IMR-90 (cell line): ENCODE measurements at regions not wholly inside any gene's neighbourhood (a gene's known extent, or its start where the extent isn't known, plus 50 kb on each side); places are given as distances from the start of the nearest gene placed in this dataset.

ENCODE experiments used
- ATAC-seq: fragments of 200-7000 bp; cut with Tn5 transposase; 2 replicates; pipeline ENCODE4 v1.9.1; 2020; ENCODE audit warnings: low read depth, mild to moderate bottlenecking, moderate library complexity
- BruUV-seq: library from RNA; stranded (reverse); fragments of 400-500 nt; replicated peaks from 2 replicates; lab custom pipeline; 2021; lab: Mats Ljungman, UMichigan
- CTCF ChIA-PET: fragments of 300-600 bp; formaldehyde crosslinking; extraction: SDS; loops from one replicate; lab custom pipeline; 2021; ENCODE audit warnings: antibody characterized with exemption; lab: Yijun Ruan, JAX
- POLR2A ChIA-PET: fragments of 300-600 bp; sonication (Branson Sonifier 250); formaldehyde crosslinking; loops from one replicate; lab custom pipeline; 2022; ENCODE audit warnings: antibody characterized with exemption; ENCODE audit not compliant: unreplicated experiment; lab: Charles Lee
- DNase-seq: peaks from one replicate; pipeline ENCODE4 v3.0.0; 2013
- H2AFZ ChIP-seq: replicated peaks from 2 replicates; pipeline ENCODE3; 2013; ENCODE audit warnings: low read length, mild to moderate bottlenecking; ENCODE audit not compliant: poor library complexity
- H2AK5ac ChIP-seq: 2 replicates; pipeline ENCODE4 v1.6.1; 2013; ENCODE audit warnings: low read depth, low read length, inconsistent platforms
- H2AK9ac ChIP-seq: replicated peaks from 2 replicates; pipeline ENCODE3; 2013; ENCODE audit warnings: mild to moderate bottlenecking, low read depth, low read length, moderate library complexity; ENCODE audit not compliant: poor library complexity
- H2BK120ac ChIP-seq: 2 replicates; pipeline ENCODE4 v1.6.1; 2013; ENCODE audit warnings: low read depth, low read length, inconsistent platforms
- H2BK15ac ChIP-seq: 3 replicates; pipeline ENCODE4 v1.6.1; 2013; ENCODE audit warnings: low read depth, low read length, inconsistent platforms
- H2BK20ac ChIP-seq: 2 replicates; pipeline ENCODE4 v1.6.1; 2013; ENCODE audit warnings: low read depth, mild to moderate bottlenecking, inconsistent platforms, low read length, moderate library complexity
- H2BK5ac ChIP-seq: 2 replicates; pipeline ENCODE4 v1.6.1; 2013; ENCODE audit warnings: mild to moderate bottlenecking, low read depth, low read length, inconsistent platforms; ENCODE audit not compliant: poor library complexity, severe bottlenecking
- H3K14ac ChIP-seq: replicated peaks from 2 replicates; pipeline ENCODE4 v1.6.1; 2013; ENCODE audit warnings: low read depth, low read length, inconsistent platforms
- H3K18ac ChIP-seq: 2 replicates; pipeline ENCODE4 v1.6.1; 2013; ENCODE audit warnings: low read depth, low read length, control low read depth
- H3K23ac ChIP-seq: 2 replicates; pipeline ENCODE4 v1.6.1; 2013; ENCODE audit warnings: low read depth, low read length, inconsistent platforms
- H3K27ac ChIP-seq: 2 replicates; pipeline ENCODE4 v1.5.1; 2013; ENCODE audit warnings: mild to moderate bottlenecking, control low read depth, low read length; ENCODE audit not compliant: insufficient read depth
- H3K27me3 ChIP-seq: 2 replicates; pipeline ENCODE4 v1.6.1; 2013; ENCODE audit warnings: low read length; ENCODE audit not compliant: control insufficient read depth, insufficient read depth
- H3K36me3 ChIP-seq: 2 replicates; pipeline ENCODE4 v1.6.1; 2013; ENCODE audit warnings: low read length, mixed read lengths; ENCODE audit not compliant: control insufficient read depth, insufficient read depth
- H3K4ac ChIP-seq: 2 replicates; pipeline ENCODE4 v1.6.1; 2013; ENCODE audit warnings: low read depth, low read length, inconsistent platforms
- H3K4me1 ChIP-seq: 2 replicates; pipeline ENCODE4 v1.6.1; 2013; ENCODE audit warnings: low read length, mixed read lengths; ENCODE audit not compliant: control insufficient read depth, insufficient read depth
- H3K4me2 ChIP-seq: 2 replicates; pipeline ENCODE4 v1.6.1; 2013; ENCODE audit warnings: low read depth, mild to moderate bottlenecking, control low read depth, low read length, moderate library complexity
- H3K4me3 ChIP-seq: 2 replicates; pipeline ENCODE4 v1.5.1; 2013; ENCODE audit warnings: low read depth, mild to moderate bottlenecking, control low read depth, low read length, moderate library complexity; ENCODE audit not compliant: insufficient read depth
- H3K56ac ChIP-seq: 2 replicates; pipeline ENCODE4 v1.6.1; 2013; ENCODE audit warnings: low read length, inconsistent platforms; ENCODE audit not compliant: insufficient read depth; ENCODE audit errors: extremely low read depth
- H3K79me1 ChIP-seq, 2 experiments: 2 replicates each; pipeline ENCODE4 v1.6.1; 2013; ENCODE audit warnings: low read length in 2 of 2, inconsistent platforms in 1 of 2, low read depth in 1 of 2
- H3K9ac ChIP-seq: 2 replicates; pipeline ENCODE4 v1.6.1; 2013; ENCODE audit warnings: low read depth, low read length, control low read depth
- H3K9me1 ChIP-seq: 2 replicates; pipeline ENCODE4 v1.6.1; 2013; ENCODE audit warnings: low read length, inconsistent platforms; ENCODE audit not compliant: insufficient read depth
- H3K9me3 ChIP-seq: 2 replicates; pipeline ENCODE4 v1.6.1; 2013; ENCODE audit warnings: low read length; ENCODE audit not compliant: control insufficient read depth, insufficient read depth
- H4K20me1 ChIP-seq: 2 replicates; pipeline ENCODE4 v1.6.1; 2013; ENCODE audit warnings: low read length, inconsistent platforms; ENCODE audit not compliant: insufficient read depth
- H4K5ac ChIP-seq: 2 replicates; pipeline ENCODE4 v1.6.1; 2013; ENCODE audit warnings: mild to moderate bottlenecking, low read depth, low read length, control low read depth
- H4K8ac ChIP-seq, 2 experiments: 2 replicates each; pipeline ENCODE4 v1.6.1; 2013; ENCODE audit warnings: low read depth in 2 of 2, low read length in 2 of 2, control low read depth in 1 of 2, inconsistent platforms in 1 of 2
- H4K91ac ChIP-seq: 2 replicates; pipeline ENCODE4 v1.6.1; 2013; ENCODE audit warnings: low read depth, low read length, inconsistent platforms; ENCODE audit not compliant: insufficient read depth
- CEBPB ChIP-seq: IDR thresholded peaks from 2 replicates; pipeline ENCODE4 v1.6.1; 2012; ENCODE audit warnings: low read depth, low read length, improper control_type of control experiment
- FOS ChIP-seq: fragments of 150-350 bp; IDR thresholded peaks from 2 replicates; pipeline ENCODE4 v1.6.1; 2016; ENCODE audit warnings: low read depth, low read length
- MAFK ChIP-seq: IDR thresholded peaks from 2 replicates; pipeline ENCODE4 v1.6.1; 2012; ENCODE audit warnings: low read depth, low read length, improper control_type of control experiment
- NFE2L2 ChIP-seq: fragments of 150-350 bp; IDR thresholded peaks from 2 replicates; pipeline ENCODE4 v1.6.1; 2016; ENCODE audit warnings: low read depth, mild to moderate bottlenecking, low read length
- POLR2A ChIP-seq: IDR thresholded peaks from 2 replicates; pipeline ENCODE4 v1.6.1; 2012; ENCODE audit warnings: mild to moderate bottlenecking, low read depth, low read length
- WGBS, 2 experiments: methylation state at CpG; one replicate each; pipeline versions ENCODE4 v1.1.5 to v1.1.7; 2013; ENCODE audit warnings: missing lambda C conversion rate in 2 of 2; ENCODE audit not compliant: insufficient read length in 1 of 2; ENCODE audit errors: extremely low coverage in 2 of 2; 5-methylcytosine and 5-hydroxymethylcytosine counted together
- dilution Hi-C: fragments of 300-500 bp; cut with HindIII; formaldehyde crosslinking; loops from one replicate; pipeline ENCODE4 v1.14.3; 2018; ENCODE audit warnings: low sequenced_read_pairs; ENCODE audit not compliant: unreplicated experiment
- in situ Hi-C: fragments of 300-500 bp; cut with MboI; formaldehyde crosslinking; loops from 3 replicates; pipeline ENCODE4 v1.14.3; 2019; ENCODE audit warnings: low sequenced_read_pairs, inconsistent platforms, mixed read lengths
- intact Hi-C: fragments of 100-400 bp; cut with micrococcal nuclease; formaldehyde crosslinking; loops from 2 replicates; pipeline ENCODE4 v1.10.0; 2022

- H4K5ac ChIP-seq = no peak overlapping the region
- no peaks in the 10 kb centered on the region for H3K79me1 ChIP-seq
- H3K4me3 ChIP-seq = no peak overlapping the region
- dilution Hi-C loops = no loop called here
- ATAC-seq = no peak
- no peak overlapping the region for H2AFZ ChIP-seq
- no peak overlapping the region for H3K23ac ChIP-seq
- no peak overlapping the region for H4K8ac ChIP-seq
- intact Hi-C loops = no loop called here
- H2BK5ac ChIP-seq = no peak overlapping the region
- no peaks in the 10 kb centered on the region for H3K4me1 ChIP-seq
- H3K14ac ChIP-seq = no peak overlapping the region
- no peaks in the 10 kb centered on the region for H3K27me3 ChIP-seq
- no TSS peak for BruUV-seq
- no peak for DNase-seq
- no peak overlapping the region for H2BK20ac ChIP-seq
- WGBS, 2 experiments = no CpG with 5 or more reads among the region's 2 CpGs
- H2AK9ac ChIP-seq = peak overlapping the region; percentile 61
- H3K36me3 ChIP-seq = no peaks in the 10 kb centered on the region
- no peaks in the 10 kb centered on the region for H3K9me3 ChIP-seq
- H2BK15ac ChIP-seq = no peak overlapping the region
- in situ Hi-C loops = no loop called here
- no peak overlapping the region for H3K4ac ChIP-seq
- TF ChIP-seq POLR2A (no peak), FOS (no peak), CEBPB (no peak), NFE2L2 (no peak), MAFK (no peak)
- no peak overlapping the region for H2AK5ac ChIP-seq
- no peak overlapping the region for H3K18ac ChIP-seq
- H4K91ac ChIP-seq = no peak overlapping the region
- H3K27ac ChIP-seq = no peak overlapping the region
- POLR2A ChIA-PET = no interaction called here
- no peaks in the 10 kb centered on the region for H3K9me1 ChIP-seq
- H3K56ac ChIP-seq = no peak overlapping the region
- no peak overlapping the region for H2BK120ac ChIP-seq
- H3K4me2 ChIP-seq = no peak overlapping the region
- CTCF ChIA-PET = no interaction called here
- no peak overlapping the region for H3K9ac ChIP-seq
- no peaks in the 10 kb centered on the region for H4K20me1 ChIP-seq
Observed at GRCh38 chr1:229815961-229816360, 189.9 kb downstream of the URB2 start.
